C4-2B (cell line): ENCODE measurements at regions not wholly inside any gene's neighbourhood (a gene's known extent, or its start where the extent isn't known, plus 50 kb on each side); places are given as distances from the start of the nearest gene placed in this dataset.

ENCODE experiments used
- CTCF ChIP-seq: fragments of 450-650 bp; conservative IDR thresholded peaks from 2 replicates; pipeline ENCODE4 v1.5.1; 2017; ENCODE audit warnings: mild to moderate bottlenecking
- ZFX ChIP-seq: fragments of 450-650 bp; IDR thresholded peaks from 2 replicates; pipeline ENCODE4 v1.6.1; 2017

GRCh38 chr2:195419033-195419432, 238.0 kb upstream of the SLC39A10 start:
- no peak for TF ChIP-seq CTCF
- no peak for TF ChIP-seq ZFX
